IPS-15b (cell line): ENCODE measurements at regions not wholly inside any gene's neighbourhood (a gene's known extent, or its start where the extent isn't known, plus 50 kb on each side); places are given as distances from the start of the nearest gene placed in this dataset.

ENCODE experiments used
- H3K27me3 ChIP-seq: one replicate; pipeline ENCODE4 v1.6.1; 2013; ENCODE audit warnings: low read length; ENCODE audit not compliant: control insufficient read depth, insufficient read depth
- H3K36me3 ChIP-seq: one replicate; pipeline ENCODE4 v1.6.1; 2013; ENCODE audit warnings: low read length; ENCODE audit not compliant: control insufficient read depth, insufficient read depth
- H3K4me1 ChIP-seq: one replicate; pipeline ENCODE4 v1.6.1; 2013; ENCODE audit warnings: mild to moderate bottlenecking, low read length; ENCODE audit not compliant: control insufficient read depth, insufficient read depth
- H3K4me3 ChIP-seq: one replicate; pipeline ENCODE4 v1.5.1; 2013; ENCODE audit warnings: low read depth, low read length
- H3K9ac ChIP-seq: one replicate; pipeline ENCODE4 v1.6.1; 2013; ENCODE audit warnings: low read depth, mild to moderate bottlenecking, low read length
- H3K9me3 ChIP-seq: one replicate; pipeline ENCODE4 v1.6.1; 2013; ENCODE audit warnings: mild to moderate bottlenecking, low read length; ENCODE audit not compliant: control insufficient read depth, insufficient read depth

- no peaks in the 10 kb centered on the region for H3K9me3 ChIP-seq
- no peak overlapping the region for H3K4me3 ChIP-seq
- no peaks in the 10 kb centered on the region for H3K27me3 ChIP-seq
- no peaks in the 10 kb centered on the region for H3K36me3 ChIP-seq
- no peak overlapping the region for H3K9ac ChIP-seq
- H3K4me1 ChIP-seq: peaks cover 5% of the 10 kb centered on the region
Measured at GRCh38 chr6:16955899-16956298, 146.0 kb upstream of the STMND1 start.

DNA sequence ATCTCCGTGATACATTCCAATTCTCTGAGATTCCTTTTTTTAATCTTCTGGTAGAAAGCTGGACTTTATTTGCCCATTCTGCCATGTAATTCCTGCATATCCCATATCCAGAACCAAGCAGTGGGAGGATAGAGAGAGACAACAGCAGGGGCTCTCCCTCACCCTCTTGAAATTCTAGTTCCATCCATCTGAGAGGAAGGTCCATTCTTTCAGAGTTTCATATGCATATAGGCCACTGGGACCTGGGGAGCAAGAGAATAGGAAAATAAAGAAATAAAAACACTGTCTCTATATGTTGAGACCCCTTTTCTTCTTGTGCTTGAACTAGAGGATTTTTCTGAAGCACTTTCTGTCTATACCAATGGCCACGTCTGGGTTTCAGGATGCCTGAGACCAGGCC lies 147.9 kb upstream of the STMND1 start:
- Histone ChIP-seq H3K4me1 (peaks cover 5% of the 10 kb centered on the region), H3K4me3 (no peak overlapping the region), H3K9me3 (no peaks in the 10 kb centered on the region), H3K27me3 (no peaks in the 10 kb centered on the region), H3K9ac (no peak overlapping the region), H3K36me3 (no peaks in the 10 kb centered on the region)

DNA sequence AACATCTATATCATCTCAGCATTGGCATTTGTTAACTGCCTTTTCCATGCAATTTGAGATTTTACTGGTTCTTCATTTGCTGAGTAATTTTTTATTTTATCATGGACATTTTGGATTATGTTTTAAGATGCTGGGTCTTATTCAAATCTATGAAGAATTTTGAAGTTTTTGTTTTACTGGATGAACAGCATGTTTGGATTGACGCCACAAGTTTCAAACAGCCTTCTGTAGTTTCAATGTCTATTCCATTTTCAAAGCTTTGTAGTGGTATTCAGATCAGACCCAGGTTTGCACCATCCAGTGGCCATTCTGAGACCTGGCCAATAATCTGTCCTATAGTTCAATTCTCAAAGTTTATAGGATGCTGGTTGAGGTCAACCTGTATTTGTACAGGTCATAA lies 148.4 kb upstream of the STMND1 start:
- Histone ChIP-seq H3K9ac (no peak overlapping the region), H3K27me3 (no peaks in the 10 kb centered on the region), H3K4me1 (peaks cover 5% of the 10 kb centered on the region), H3K36me3 (no peaks in the 10 kb centered on the region), H3K4me3 (no peak overlapping the region), H3K9me3 (no peaks in the 10 kb centered on the region)

- Histone ChIP-seq H3K4me3 (no peak overlapping the region), H3K9ac (no peak overlapping the region), H3K36me3 (no peaks in the 10 kb centered on the region), H3K27me3 (no peaks in the 10 kb centered on the region), H3K9me3 (no peaks in the 10 kb centered on the region), H3K4me1 (peaks cover 12% of the 10 kb centered on the region)
Measured at GRCh38 chr6:16950825-16951495, 150.9 kb upstream of the STMND1 start.

GRCh38 chr6:16950302-16950701 lies 151.5 kb upstream of the STMND1 start:
- Histone ChIP-seq H3K4me1 (peaks cover 12% of the 10 kb centered on the region), H3K9ac (no peak overlapping the region), H3K9me3 (no peaks in the 10 kb centered on the region), H3K36me3 (no peaks in the 10 kb centered on the region), H3K27me3 (no peaks in the 10 kb centered on the region), H3K4me3 (no peak overlapping the region)

- no peaks in the 10 kb centered on the region for H3K9me3 ChIP-seq
- no peaks in the 10 kb centered on the region for H3K27me3 ChIP-seq
- no peak overlapping the region for H3K4me3 ChIP-seq
- H3K9ac ChIP-seq: no peak overlapping the region
- H3K36me3 ChIP-seq: no peaks in the 10 kb centered on the region
- peaks cover 12% of the 10 kb centered on the region for H3K4me1 ChIP-seq
Measured at GRCh38 chr6:16949716-16950115, 152.1 kb upstream of the STMND1 start.

DNA sequence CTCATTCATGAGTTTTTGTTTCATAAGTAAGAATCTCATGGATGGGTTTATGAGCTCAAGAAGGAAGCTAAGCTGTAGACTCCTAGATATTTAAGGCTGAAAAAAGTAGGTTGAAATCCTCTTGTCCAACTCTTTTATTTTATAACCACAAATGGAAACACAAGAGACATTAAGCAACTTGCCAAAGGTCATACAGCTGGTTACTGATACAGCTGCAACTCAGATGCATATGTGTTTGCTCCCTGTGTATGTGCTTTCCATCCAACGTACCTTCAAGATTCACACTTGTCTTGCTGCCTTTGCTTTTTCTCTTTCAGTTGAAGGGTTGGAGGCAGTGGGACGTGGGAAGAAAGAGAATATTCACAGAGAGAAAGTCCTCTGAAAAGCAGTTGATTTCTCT lies 153.5 kb upstream of the STMND1 start:
- Histone ChIP-seq H3K4me3 (no peak overlapping the region), H3K9ac (no peak overlapping the region), H3K27me3 (no peaks in the 10 kb centered on the region), H3K36me3 (no peaks in the 10 kb centered on the region), H3K9me3 (no peaks in the 10 kb centered on the region), H3K4me1 (peaks cover 7% of the 10 kb centered on the region)

GRCh38 chr6:16947375-16948015 lies 154.4 kb upstream of the STMND1 start:
- Histone ChIP-seq H3K27me3 (no peaks in the 10 kb centered on the region), H3K4me1 (peaks cover 7% of the 10 kb centered on the region), H3K36me3 (no peaks in the 10 kb centered on the region), H3K9me3 (no peaks in the 10 kb centered on the region), H3K9ac (no peak overlapping the region), H3K4me3 (no peak overlapping the region)

GRCh38 chr6:16944596-16944995 lies 157.3 kb upstream of the STMND1 start:
- H3K4me3 ChIP-seq: no peak overlapping the region
- H3K36me3 ChIP-seq: no peaks in the 10 kb centered on the region
- no peak overlapping the region for H3K9ac ChIP-seq
- no peaks in the 10 kb centered on the region for H3K9me3 ChIP-seq
- H3K27me3 ChIP-seq: no peaks in the 10 kb centered on the region
- H3K4me1 ChIP-seq: peaks cover 7% of the 10 kb centered on the region

DNA sequence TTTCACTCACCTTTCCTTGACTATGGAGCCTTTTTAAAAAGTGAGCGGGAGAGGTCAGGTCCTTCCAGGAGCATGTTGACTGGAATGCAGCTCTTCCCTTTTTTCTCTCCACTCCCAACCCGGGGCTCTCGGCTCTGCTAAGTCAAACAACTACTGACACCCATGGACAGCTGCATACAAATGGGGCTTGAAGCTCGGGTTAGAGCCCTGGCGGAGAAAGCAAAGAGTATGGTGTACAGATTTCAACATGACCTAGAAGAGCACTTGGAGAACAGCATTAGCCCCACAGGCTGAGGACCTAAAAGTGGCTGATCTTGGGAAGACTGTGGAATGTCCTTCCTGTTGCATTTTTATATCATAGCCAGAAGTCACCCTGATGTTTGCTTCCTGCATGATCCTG lies 162.0 kb upstream of the STMND1 start:
- Histone ChIP-seq H3K27me3 (no peaks in the 10 kb centered on the region), H3K36me3 (no peaks in the 10 kb centered on the region), H3K4me1 (no peaks in the 10 kb centered on the region), H3K9ac (no peak overlapping the region), H3K4me3 (no peak overlapping the region), H3K9me3 (no peaks in the 10 kb centered on the region)

DNA sequence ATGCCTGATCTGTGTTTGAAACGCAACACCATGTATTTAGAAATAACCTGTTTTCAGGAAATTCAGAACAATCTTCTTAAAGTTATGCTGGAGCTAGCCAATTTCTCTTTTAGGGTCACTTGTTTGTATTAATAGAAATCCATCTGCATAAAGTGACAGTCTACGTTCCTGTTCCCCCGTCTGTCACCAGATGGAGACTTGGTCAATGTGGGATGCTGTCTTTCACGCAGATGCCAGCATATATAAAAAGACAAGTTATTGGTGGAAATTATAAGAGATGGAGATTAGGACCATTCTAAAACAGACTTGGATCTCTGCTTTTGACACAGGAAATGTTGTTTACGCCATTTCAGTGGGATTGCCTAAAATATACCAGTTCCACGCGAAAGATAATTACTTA lies 162.5 kb upstream of the STMND1 start:
- Histone ChIP-seq H3K4me3 (no peak overlapping the region), H3K4me1 (no peaks in the 10 kb centered on the region), H3K9ac (no peak overlapping the region)

DNA sequence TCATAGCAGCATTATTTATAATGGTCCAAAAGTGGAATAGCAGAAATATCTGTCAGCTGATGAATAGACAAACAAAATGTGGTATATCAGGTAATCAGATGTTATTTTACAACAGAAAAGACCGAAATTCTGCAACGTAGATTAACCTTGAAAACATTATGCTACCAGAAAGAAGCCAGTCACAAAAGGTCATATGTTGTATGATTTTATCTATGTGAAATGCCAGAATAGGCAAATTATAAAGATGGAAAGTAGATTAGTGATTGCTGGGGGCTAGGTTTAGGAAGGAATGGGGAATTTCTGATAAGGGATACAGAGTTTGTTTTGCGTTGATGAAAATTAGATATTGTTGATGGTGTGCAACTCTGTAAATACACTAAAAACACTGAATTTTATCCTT lies 165.0 kb upstream of the STMND1 start:
- no peaks in the 10 kb centered on the region for H3K4me1 ChIP-seq
- no peaks in the 10 kb centered on the region for H3K27me3 ChIP-seq
- no peak overlapping the region for H3K9ac ChIP-seq
- no peaks in the 10 kb centered on the region for H3K9me3 ChIP-seq
- H3K36me3 ChIP-seq: no peaks in the 10 kb centered on the region
- H3K4me3 ChIP-seq: no peak overlapping the region

More for the DNA sequence above, 162.5 kb upstream of the STMND1 start:
- H3K27me3 ChIP-seq: no peaks in the 10 kb centered on the region
- H3K36me3 ChIP-seq: no peaks in the 10 kb centered on the region
- no peaks in the 10 kb centered on the region for H3K9me3 ChIP-seq
